Natural killer cell treated with Interleukin-12 subunit alpha and Interleukin-12 subunit beta and Interleukin-15 and Interleukin-18, amount 100 ng/mL, for 72 hours (primary cell): ENCODE measurements at regions not wholly inside any gene's neighbourhood (a gene's known extent, or its start where the extent isn't known, plus 50 kb on each side); places are given as distances from the start of the nearest gene placed in this dataset.

Experiments used
- ATAC-seq, 2 donors: fragments of 150-1000 bp; cut with Tn5 transposase in 1 of 2; sonication (Bioruptor Pico), chemical (Tn5 transposase) in 1 of 2; 2 replicates each; pipeline ENCODE4 v1.10.0; 2021
- DNase-seq: peaks from one replicate; pipeline ENCODE4 v3.0.0; 2022; ENCODE audit warnings: low spot score
- H3K27ac Mint-ChIP-seq, 2 donors: 1 replicate in 1 of 2; 2 replicates in 1 of 2; pipeline ENCODE4 v1.8.0; 2022; ENCODE audit warnings: mixed read lengths in 2 of 2, mild to moderate bottlenecking in 1 of 2, moderate library complexity in 1 of 2
- H3K27me3 Mint-ChIP-seq, 2 donors: 1 replicate in 1 of 2; 2 replicates in 1 of 2; pipeline ENCODE4 v1.8.0; 2022; ENCODE audit warnings: mixed read lengths in 2 of 2
- H3K36me3 Mint-ChIP-seq: one replicate; pipeline ENCODE4 v1.8.0; 2022; ENCODE audit warnings: mixed read lengths
- H3K4me1 Mint-ChIP-seq, 2 donors: 1 replicate in 1 of 2; 2 replicates in 1 of 2; pipeline ENCODE4 v1.8.0; 2022; ENCODE audit warnings: low read depth in 2 of 2, mixed read lengths in 2 of 2, mild to moderate bottlenecking in 1 of 2
- H3K4me3 Mint-ChIP-seq: one replicate; pipeline ENCODE4 v1.8.0; 2022; ENCODE audit warnings: mixed read lengths
- H3K9me3 Mint-ChIP-seq: 2 replicates; pipeline ENCODE4 v1.8.0; 2022; ENCODE audit warnings: mixed read lengths

DNA sequence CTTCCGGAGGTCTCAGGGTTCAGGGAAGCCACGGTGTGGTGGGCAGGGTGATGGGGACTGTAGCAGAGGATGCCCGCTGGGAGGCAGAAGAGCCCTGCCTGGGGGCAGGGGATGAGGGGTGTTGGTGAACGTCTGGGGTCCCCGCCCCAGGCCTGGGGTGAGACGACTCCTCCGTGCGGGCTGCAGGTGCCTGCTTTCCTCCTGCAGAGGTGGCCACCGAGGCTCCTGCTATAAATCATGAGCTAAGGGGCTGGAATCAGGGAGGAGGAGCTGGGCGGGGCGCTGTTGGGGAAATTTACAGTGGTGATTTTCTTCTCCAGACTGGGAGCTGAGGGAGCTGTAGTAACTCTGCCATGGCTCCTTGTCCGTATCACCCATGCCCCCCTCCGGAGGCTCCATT lies 167.0 kb downstream of the MRM1 start:
- Mint-ChIP-seq H3K27me3 (peaks cover 12 to 22% of the 10 kb centered on the region in 2 donors), H3K4me3 (no peak overlapping the region), H3K36me3 (no peaks in the 10 kb centered on the region), H3K27ac (no peak overlapping the region), H3K4me1 (peaks cover 4 to 5% of the 10 kb centered on the region in 2 donors), H3K9me3 (no peaks in the 10 kb centered on the region)
- ATAC-seq (peak in 1 of 2 donors; percentile 15), DNase-seq (no peak)

DNA sequence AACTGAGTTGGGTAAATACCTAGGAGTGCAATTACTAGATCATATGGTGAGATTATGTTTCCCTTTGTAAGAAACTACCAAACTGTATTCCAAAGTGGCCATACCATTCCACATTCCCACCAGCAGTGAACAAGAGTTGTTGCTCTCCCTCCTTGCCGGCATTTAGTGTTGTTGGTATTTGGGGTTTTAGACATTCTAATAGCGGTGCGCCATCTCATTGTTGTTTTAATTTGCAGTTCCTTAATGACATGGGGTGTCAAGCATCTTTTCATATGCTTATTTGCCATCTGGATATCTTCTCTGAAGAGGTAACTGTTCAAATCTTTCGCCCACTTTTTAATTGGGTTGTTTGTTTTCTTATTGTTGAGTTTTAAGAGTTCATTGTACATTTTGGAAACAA lies 164.2 kb upstream of the LHX1 start:
- ATAC-seq, result no peak
- Mint-ChIP-seq H3K4me3 (no peak overlapping the region), H3K36me3 (no peaks in the 10 kb centered on the region), H3K9me3 (no peaks in the 10 kb centered on the region), H3K27me3 (peaks cover 26 to 60% of the 10 kb centered on the region in 2 donors), H3K4me1 (no peaks in the 10 kb centered on the region), H3K27ac (no peak overlapping the region)
- no peak for DNase-seq

DNA sequence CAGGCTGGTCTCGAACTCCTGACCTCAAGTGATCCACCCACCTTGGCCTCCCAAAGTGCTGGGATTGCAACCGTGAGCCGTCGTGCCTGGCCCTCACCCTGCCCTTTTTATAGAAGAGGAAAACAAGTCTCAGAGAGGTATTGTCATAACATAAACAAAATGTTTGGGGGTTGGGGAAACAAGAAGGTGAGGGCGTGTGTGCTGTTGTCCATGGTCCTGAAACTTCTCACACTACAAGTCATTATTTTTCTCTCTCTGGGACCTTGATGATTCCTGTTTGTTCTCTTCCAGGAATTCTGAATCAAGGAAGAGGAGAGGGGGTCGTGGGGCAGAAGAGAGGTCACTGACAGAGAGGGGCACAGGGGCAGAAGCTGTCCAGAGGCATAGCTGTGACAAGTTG lies 160.2 kb upstream of the LHX1 start:
- no peak for DNase-seq
- Mint-ChIP-seq H3K36me3 (no peaks in the 10 kb centered on the region), H3K27ac (no peak overlapping the region), H3K27me3 (peaks cover 31 to 62% of the 10 kb centered on the region in 2 donors), H3K4me3 (no peak overlapping the region), H3K4me1 (no peaks in the 10 kb centered on the region), H3K9me3 (no peaks in the 10 kb centered on the region)
- ATAC-seq, result no peak

DNA sequence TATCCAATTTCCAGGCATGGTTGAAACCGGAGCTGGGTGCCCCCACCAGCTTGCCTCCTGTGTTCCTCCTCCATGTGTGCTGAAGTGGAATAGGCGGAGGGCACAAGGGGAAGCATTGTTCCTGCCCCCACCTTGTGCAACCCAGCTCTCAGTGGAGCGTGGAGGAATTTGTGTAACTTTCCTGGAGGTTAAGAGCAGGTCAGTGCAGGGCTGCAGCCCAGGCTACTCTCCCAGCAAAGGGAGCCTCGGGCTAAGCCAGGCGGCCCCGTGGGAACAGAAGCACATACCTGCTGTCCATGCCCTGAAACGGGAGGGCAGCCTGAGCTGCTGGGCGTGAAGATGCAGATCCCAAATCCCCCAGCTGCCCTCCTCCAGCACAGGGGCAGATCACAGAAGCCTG lies 158.8 kb upstream of the LHX1 start:
- ATAC-seq (no peak), DNase-seq (no peak)
- no peak overlapping the region for H3K4me3 Mint-ChIP-seq
- H3K4me1 Mint-ChIP-seq, result no peaks in the 10 kb centered on the region
- no peaks in the 10 kb centered on the region for H3K9me3 Mint-ChIP-seq
- peaks cover 24 to 50% of the 10 kb centered on the region in 2 donors for H3K27me3 Mint-ChIP-seq
- H3K36me3 Mint-ChIP-seq, result no peaks in the 10 kb centered on the region
- H3K27ac Mint-ChIP-seq, result no peak overlapping the region

DNA sequence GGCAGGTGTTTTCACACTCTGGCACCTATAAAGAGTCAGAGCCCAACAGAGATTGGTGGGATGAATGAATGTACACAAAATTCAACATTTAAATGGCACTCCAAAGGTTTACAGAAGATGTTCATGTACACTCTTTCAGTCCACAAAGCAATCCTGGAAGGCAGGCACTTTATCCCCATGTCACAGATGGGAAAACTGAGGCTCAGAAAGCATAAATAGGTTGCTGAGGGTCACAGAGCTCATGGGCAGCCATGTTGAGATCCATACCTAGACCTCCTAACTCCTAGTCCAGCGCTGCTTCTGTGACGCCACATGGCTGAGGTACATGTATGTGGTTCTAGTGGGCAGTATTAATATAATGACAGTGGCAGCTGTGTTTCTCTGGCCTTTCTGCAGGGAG lies 157.7 kb upstream of the LHX1 start:
- Mint-ChIP-seq H3K4me3 (no peak overlapping the region), H3K9me3 (no peaks in the 10 kb centered on the region), H3K27me3 (peaks cover 17 to 39% of the 10 kb centered on the region in 2 donors), H3K36me3 (no peaks in the 10 kb centered on the region), H3K4me1 (no peaks in the 10 kb centered on the region), H3K27ac (no peak overlapping the region)
- ATAC-seq (no peak), DNase-seq (no peak)

DNA sequence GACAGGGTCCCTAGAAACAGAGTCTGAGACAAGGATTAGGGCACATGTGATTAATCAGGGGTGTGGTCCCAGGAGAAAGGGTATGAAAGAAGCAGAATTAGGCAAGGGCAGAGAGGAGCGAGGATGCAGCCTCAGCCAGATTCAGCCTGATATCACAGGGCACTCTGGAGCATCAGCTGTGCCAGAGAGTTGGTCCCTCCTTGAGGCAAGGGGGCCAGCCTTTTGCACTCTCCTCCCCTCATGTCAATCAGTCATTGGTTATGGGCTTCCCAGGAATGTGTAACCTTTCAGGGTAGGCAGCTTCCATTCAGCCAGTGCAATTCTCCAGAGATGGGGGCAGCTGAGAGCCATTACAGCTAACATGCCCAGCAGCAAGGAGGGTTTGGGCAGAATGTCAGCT lies 152.6 kb upstream of the LHX1 start:
- no peaks in the 10 kb centered on the region for H3K4me1 Mint-ChIP-seq
- H3K27ac Mint-ChIP-seq, result no peak overlapping the region
- no peak overlapping the region for H3K4me3 Mint-ChIP-seq
- H3K36me3 Mint-ChIP-seq, result no peaks in the 10 kb centered on the region
- H3K9me3 Mint-ChIP-seq, result no peaks in the 10 kb centered on the region
- H3K27me3 Mint-ChIP-seq, result peaks cover 14 to 21% of the 10 kb centered on the region in 2 donors
- no peak for ATAC-seq
- no peak for DNase-seq

DNA sequence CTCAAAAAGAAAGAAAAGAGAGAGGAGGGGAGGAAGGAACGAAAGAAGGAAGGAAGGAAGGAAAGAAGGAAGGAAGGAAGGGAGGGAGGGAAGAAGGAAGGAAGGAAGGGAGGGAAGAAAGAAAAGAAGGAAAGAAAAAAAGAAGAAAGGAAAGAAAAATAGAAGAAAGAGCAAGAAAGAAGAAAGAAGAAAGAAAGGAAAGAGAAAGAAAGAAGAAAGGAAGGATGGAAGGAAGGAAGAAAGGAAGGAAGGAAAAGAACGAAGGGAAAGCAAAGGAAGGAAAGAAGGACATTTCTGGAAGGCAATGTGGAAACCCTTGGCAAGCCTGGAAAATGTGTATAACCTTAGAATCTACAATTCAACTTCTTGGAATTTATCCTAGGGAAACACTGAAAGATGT lies 150.4 kb upstream of the LHX1 start:
- no peak for DNase-seq
- H3K9me3 Mint-ChIP-seq, result no peaks in the 10 kb centered on the region
- H3K27ac Mint-ChIP-seq, result no peak overlapping the region
- H3K36me3 Mint-ChIP-seq, result no peaks in the 10 kb centered on the region
- no peak for ATAC-seq
- H3K27me3 Mint-ChIP-seq, result peaks cover 27 to 30% of the 10 kb centered on the region in 2 donors
- H3K4me1 Mint-ChIP-seq, result no peaks in the 10 kb centered on the region
- no peak overlapping the region for H3K4me3 Mint-ChIP-seq

DNA sequence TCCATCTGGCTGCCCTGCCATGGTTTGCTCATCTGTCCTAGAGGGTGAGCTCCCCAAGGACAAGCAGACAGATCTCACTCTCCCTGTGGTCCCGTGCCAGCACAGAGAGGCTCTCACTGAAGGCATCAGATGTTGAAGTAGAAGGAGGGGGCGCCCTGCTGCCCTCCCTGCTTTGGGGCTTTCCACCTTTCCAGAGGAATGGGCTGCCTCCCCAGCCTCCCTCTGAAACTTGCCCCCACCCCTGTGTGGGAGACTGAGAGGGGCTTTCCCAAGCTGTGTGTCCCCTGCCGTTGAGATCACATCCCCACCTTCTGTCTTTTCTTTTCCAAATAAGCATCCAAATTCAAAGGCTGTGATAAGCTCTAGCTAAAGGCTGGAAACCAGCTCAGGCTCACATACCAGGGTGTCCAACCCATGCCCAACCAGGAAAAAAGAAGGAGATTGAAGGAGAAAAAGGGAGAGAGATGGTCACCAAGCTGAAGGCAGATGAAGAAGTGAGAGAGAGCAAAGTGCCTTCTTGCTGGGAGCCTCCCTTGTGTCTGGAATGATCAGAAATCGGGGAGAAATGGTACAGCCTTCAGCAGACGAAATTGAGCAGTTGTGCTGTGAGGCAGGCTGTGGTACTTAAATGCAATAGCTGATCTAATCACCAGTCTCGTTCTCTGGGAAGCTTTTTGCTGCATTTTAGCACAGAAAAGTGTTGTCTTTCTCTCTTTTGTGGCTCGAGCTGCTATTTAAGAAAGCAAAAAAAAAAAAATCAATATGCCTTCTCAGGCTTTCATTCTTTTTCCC lies 145.9 kb upstream of the LHX1 start:
- H3K4me1 Mint-ChIP-seq, result no peaks in the 10 kb centered on the region
- H3K9me3 Mint-ChIP-seq, result no peaks in the 10 kb centered on the region
- H3K27me3 Mint-ChIP-seq, result peaks cover 34 to 43% of the 10 kb centered on the region in 2 donors
- DNase-seq, result no peak
- H3K4me3 Mint-ChIP-seq, result no peak overlapping the region
- H3K27ac Mint-ChIP-seq, result no peak overlapping the region
- ATAC-seq, result peak in 1 of 2 donors; percentile 31
- H3K36me3 Mint-ChIP-seq, result no peaks in the 10 kb centered on the region

DNA sequence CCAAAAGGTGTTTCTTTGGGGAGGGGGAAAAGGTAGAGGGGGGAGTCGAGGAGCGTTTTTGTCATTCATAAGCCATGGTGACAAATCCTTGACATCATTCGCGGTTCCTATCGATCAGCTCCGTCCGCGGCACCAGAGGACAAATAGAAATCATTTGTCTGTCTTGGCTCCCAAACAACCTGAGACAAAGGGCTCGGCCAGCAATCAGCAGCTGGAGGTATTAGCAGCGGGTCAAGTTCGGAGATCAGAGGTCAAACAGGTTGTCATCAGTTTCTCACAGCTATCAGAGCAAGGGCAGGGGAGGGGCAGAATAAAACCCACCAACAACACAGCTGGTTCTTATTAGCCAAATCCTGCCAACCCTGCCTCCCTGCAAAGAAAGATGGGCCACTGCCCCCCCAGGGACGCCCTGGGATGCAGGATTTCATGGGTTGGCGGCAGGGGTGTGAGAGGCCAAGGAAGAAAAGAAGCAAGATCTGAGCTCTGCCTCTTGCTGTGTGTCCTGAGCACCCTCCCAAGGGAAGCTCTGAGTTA lies 145.3 kb upstream of the LHX1 start:
- DNase-seq, result no peak
- Mint-ChIP-seq H3K4me3 (no peak overlapping the region), H3K4me1 (no peaks in the 10 kb centered on the region), H3K9me3 (no peaks in the 10 kb centered on the region), H3K27ac (no peak overlapping the region), H3K36me3 (no peaks in the 10 kb centered on the region), H3K27me3 (peaks cover 31 to 38% of the 10 kb centered on the region in 2 donors)
- no peak for ATAC-seq

DNA sequence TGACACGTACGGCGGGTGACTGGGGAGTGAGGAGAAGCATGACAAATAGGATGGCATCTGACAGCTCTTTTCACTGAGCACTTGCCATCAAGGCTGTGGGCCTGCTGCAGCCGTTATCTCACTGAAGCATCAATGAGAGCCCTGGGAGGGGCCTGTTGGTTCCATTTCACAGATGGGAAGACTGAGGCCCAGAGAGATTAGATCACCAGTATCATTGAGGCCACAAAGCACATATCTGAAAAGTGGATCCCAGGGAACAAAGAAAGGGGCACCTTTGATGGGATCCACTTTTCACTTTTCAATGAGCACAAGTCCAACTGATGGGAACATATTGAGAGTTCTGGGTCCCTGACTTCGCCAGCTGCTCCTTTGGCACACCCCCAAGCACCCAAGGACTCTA lies 144.4 kb upstream of the LHX1 start:
- Mint-ChIP-seq H3K36me3 (no peaks in the 10 kb centered on the region), H3K9me3 (no peaks in the 10 kb centered on the region), H3K4me1 (no peaks in the 10 kb centered on the region), H3K27me3 (peaks cover 28 to 37% of the 10 kb centered on the region in 2 donors), H3K4me3 (no peak overlapping the region), H3K27ac (no peak overlapping the region)
- no peak for DNase-seq
- no peak for ATAC-seq

DNA sequence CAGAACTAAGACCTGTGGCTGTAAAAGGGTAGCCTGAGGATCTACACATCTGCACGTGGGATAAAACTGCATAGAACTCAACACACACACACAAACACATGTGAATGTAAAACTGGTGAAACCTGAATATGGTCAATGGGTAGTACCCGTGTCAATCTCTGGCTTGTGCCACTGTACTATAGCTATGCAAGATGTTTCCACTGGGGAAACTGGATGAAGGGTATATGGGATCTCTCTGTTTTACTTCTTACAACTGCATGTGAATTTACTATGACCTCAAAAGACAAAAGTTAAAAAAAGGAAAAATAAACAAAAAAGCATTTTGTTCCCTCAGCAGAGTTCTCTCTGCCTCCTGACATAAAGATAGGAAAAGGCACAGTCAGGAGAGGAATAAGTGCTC lies 143.3 kb upstream of the LHX1 start:
- H3K27me3 Mint-ChIP-seq, result peaks cover 26 to 28% of the 10 kb centered on the region in 2 donors
- no peak for ATAC-seq
- DNase-seq, result no peak
- no peak overlapping the region for H3K4me3 Mint-ChIP-seq
- no peaks in the 10 kb centered on the region for H3K36me3 Mint-ChIP-seq
- no peak overlapping the region for H3K27ac Mint-ChIP-seq
- no peaks in the 10 kb centered on the region for H3K9me3 Mint-ChIP-seq
- H3K4me1 Mint-ChIP-seq, result no peaks in the 10 kb centered on the region

DNA sequence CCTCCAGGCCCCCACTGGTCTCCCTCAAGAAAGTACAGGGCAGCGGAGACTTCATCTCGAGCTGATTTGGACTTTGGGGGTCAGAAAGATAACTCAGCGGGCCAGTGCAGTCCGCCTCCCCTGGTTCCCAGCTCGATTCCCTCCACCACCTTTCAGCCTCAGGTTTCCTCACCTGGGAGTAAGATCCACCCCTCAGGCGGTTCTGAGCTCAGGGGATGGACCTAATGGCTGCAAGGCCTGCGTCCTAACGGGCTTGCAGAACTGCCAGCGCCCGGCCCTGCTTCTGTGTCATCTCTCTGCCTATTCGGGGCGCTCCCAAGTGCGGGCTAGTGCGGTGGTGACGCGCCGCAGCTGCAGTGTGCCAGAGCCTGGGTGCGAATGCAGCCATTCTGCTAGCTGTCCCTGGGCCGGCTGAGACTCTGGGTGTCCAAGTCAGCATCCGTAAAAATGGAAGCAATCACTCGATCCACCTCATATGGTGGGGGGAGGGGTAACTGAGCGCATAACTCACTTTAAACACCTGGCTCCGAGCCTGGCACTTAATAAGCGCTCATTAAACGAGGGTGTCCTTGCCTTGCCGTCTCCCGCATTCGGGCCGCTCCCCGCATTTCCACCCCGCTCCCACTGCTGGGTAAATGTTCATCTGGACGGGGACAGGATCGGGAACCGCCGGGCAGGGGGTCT lies 129.6 kb upstream of the LHX1 start:
- no peak for DNase-seq
- Mint-ChIP-seq H3K36me3 (no peaks in the 10 kb centered on the region), H3K4me3 (no peak overlapping the region), H3K9me3 (no peaks in the 10 kb centered on the region), H3K27ac (no peak overlapping the region), H3K4me1 (no peaks in the 10 kb centered on the region), H3K27me3 (peaks cover 40 to 54% of the 10 kb centered on the region in 2 donors)
- no peak for ATAC-seq

DNA sequence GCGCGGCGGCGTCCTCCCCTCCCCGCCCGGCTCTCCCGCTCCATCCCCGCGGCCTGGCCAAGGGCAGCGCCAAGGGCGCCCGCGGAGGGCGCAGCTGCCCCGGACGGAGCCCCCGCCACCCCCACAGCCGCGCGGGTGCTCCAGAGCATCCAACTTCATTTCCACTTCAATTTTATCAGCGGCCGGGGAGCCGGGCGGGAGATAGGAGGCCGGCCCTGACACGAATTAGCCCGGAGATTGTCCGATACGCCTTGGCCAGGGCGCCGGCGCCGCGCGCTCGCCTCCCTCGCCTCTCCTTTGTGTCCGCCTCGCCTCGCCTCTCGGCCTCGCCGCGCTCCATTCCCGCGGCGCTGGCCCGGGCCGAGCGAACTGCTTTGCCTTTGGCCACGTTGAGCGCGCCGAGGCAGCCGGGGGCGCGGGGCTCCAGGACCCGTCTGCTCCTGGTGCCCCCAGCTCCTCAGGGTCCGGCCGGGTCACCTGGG lies 129.1 kb upstream of the LHX1 start:
- H3K27me3 Mint-ChIP-seq, result peaks cover 42 to 55% of the 10 kb centered on the region in 2 donors

DNA sequence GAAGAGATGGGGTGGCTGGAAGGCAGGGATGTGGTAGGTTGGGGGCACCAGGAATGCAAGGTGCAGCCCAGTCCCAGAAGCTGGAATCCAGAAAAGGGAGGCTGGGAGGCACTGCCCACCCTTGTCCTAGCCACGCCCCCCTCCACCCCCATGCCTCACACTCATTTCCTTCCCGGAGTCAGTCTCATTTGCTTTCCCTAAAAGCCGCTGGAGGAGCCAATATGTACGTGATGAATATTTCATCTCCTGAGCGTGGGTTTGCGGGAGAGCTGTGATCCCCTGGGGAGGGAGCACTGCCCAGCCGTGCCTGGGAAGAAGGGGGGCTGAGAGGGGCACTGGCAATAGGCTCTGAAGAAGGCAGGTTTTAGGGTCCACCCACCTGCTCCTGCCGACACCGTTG lies 124.5 kb upstream of the LHX1 start:
- DNase-seq, result no peak
- ATAC-seq, result no peak
- Mint-ChIP-seq H3K9me3 (no peaks in the 10 kb centered on the region), H3K27ac (no peak overlapping the region), H3K4me3 (no peak overlapping the region), H3K27me3 (peaks cover 48 to 51% of the 10 kb centered on the region in 2 donors), H3K36me3 (no peaks in the 10 kb centered on the region), H3K4me1 (no peaks in the 10 kb centered on the region)

More for the DNA sequence above, 129.1 kb upstream of the LHX1 start:
- DNase-seq, result no peak
- no peaks in the 10 kb centered on the region for H3K36me3 Mint-ChIP-seq
- H3K9me3 Mint-ChIP-seq, result no peaks in the 10 kb centered on the region
- no peak overlapping the region for H3K4me3 Mint-ChIP-seq
- H3K4me1 Mint-ChIP-seq, result no peaks in the 10 kb centered on the region
- ATAC-seq, result no peak
- H3K27ac Mint-ChIP-seq, result no peak overlapping the region
